H1 (cell line): ENCODE measurements at regions not wholly inside any gene's neighbourhood (a gene's known extent, or its start where the extent isn't known, plus 50 kb on each side); places are given as distances from the start of the nearest gene placed in this dataset.

ENCODE experiments used
- CTCF ChIA-PET: fragments of 300-600 bp; sonication (Branson Sonifier 250); formaldehyde crosslinking; loops from one replicate; lab custom pipeline; 2021; ENCODE audit not compliant: partially characterized antibody; lab: Charles Lee
- POLR2A ChIA-PET: fragments of 300-600 bp; sonication (Branson Sonifier 250); formaldehyde crosslinking; loops from one replicate; lab custom pipeline; 2021; ENCODE audit warnings: inconsistent platforms; ENCODE audit not compliant: partially characterized antibody; lab: Charles Lee
- DNase-seq, 2 experiments: peaks; one replicate each; pipeline versions ENCODE4 v3.0.0 to v3.0.0-alpha.2; 2010 to 2022; ENCODE audit warnings: low spot score in 2 of 2, low read depth in 1 of 2, mixed read lengths in 1 of 2
- FAIRE-seq: peaks from 2 replicates; lab custom pipeline; 2011; peaks lifted over from hg19 to GRCh38; lab: Jason Lieb, UNC
- H2AFZ ChIP-seq: 2 replicates; pipeline ENCODE4 v1.8.1; 2012; ENCODE audit warnings: low read length, inconsistent platforms
- H2AK5ac ChIP-seq: 2 replicates; pipeline ENCODE4 v1.6.1; 2013; ENCODE audit warnings: low read depth, low read length
- H2BK120ac ChIP-seq: replicated peaks from 2 replicates; pipeline ENCODE3; 2013; ENCODE audit warnings: low read depth, low read length, inconsistent platforms
- H2BK12ac ChIP-seq: 2 replicates; pipeline ENCODE4 v1.6.1; 2013; ENCODE audit warnings: low read depth, low read length
- H2BK15ac ChIP-seq: 2 replicates; pipeline ENCODE4 v1.6.1; 2013; ENCODE audit warnings: low read length
- H2BK20ac ChIP-seq: 2 replicates; pipeline ENCODE4 v1.6.1; 2013; ENCODE audit warnings: low read length
- H2BK5ac ChIP-seq: 2 replicates; pipeline ENCODE4 v1.6.1; 2013; ENCODE audit warnings: low read depth, low read length
- H3K14ac ChIP-seq: 2 replicates; pipeline ENCODE4 v1.6.1; 2013; ENCODE audit warnings: inconsistent platforms; ENCODE audit not compliant: insufficient read length
- H3K18ac ChIP-seq: 2 replicates; pipeline ENCODE4 v1.6.1; 2013; ENCODE audit warnings: low read length; ENCODE audit errors: extremely low read depth
- H3K23ac ChIP-seq: 2 replicates; pipeline ENCODE4 v1.6.1; 2013; ENCODE audit warnings: inconsistent platforms; ENCODE audit not compliant: insufficient read length
- H3K23me2 ChIP-seq: 2 replicates; pipeline ENCODE4 v1.6.1; 2013; ENCODE audit warnings: low read depth, low read length
- H3K27ac ChIP-seq: 2 replicates; pipeline ENCODE4 v1.6.1; 2011; ENCODE audit warnings: low read depth, low read length, inconsistent platforms
- H3K27me3 ChIP-seq, 4 experiments: replicated peaks in 1 of 4; 1 replicate in 1 of 4; 2 replicates in 3 of 4; pipeline versions ENCODE4 v1.6.1 to v1.8.1; 2011 to 2013; ENCODE audit warnings: low read length in 3 of 4, mild to moderate bottlenecking in 3 of 4, inconsistent platforms in 2 of 4, mixed read lengths in 2 of 4, moderate library complexity in 1 of 4; ENCODE audit not compliant: control insufficient read depth in 3 of 4, insufficient read depth in 3 of 4; ENCODE audit errors: extremely low read depth in 1 of 4
- H3K36me3 ChIP-seq, 4 experiments: 2 replicates each; pipeline versions ENCODE4 v1.6.1 to v1.8.1; 2011 to 2013; ENCODE audit warnings: mild to moderate bottlenecking in 4 of 4, low read length in 3 of 4, moderate library complexity in 2 of 4, control low read depth in 1 of 4, inconsistent platforms in 1 of 4; ENCODE audit not compliant: insufficient read depth in 4 of 4, control insufficient read depth in 2 of 4
- H3K4ac ChIP-seq: replicated peaks from 2 replicates; pipeline ENCODE3; 2013; ENCODE audit warnings: low read length, low read depth, mixed read lengths, inconsistent platforms; ENCODE audit not compliant: insufficient read length
- H3K4me1 ChIP-seq, 4 experiments: replicated peaks in 1 of 4; 1 replicate in 1 of 4; 2 replicates in 3 of 4; pipeline versions ENCODE4 v1.6.1 to v1.8.1; 2011 to 2013; ENCODE audit warnings: low read length in 3 of 4, inconsistent platforms in 2 of 4, mixed read lengths in 1 of 4; ENCODE audit not compliant: insufficient read depth in 4 of 4, control insufficient read depth in 3 of 4
- H3K4me2 ChIP-seq, 2 experiments: 2 replicates each; pipeline versions ENCODE4 v1.6.1 to v1.8.1; 2011 to 2013; ENCODE audit warnings: low read depth in 2 of 2, low read length in 2 of 2, control low read depth in 1 of 2, inconsistent platforms in 1 of 2, mild to moderate bottlenecking in 1 of 2; ENCODE audit not compliant: insufficient read depth in 1 of 2
- H3K4me3 ChIP-seq, 4 experiments: fragments of 200-600, 300-600 bp in 1 of 4; sonication (generic), shearing (Covaris generic), sonication (Bioruptor Twin) in 1 of 4; 2 replicates each; pipeline versions ENCODE4 v1.5.1 to v1.8.1; 2011 to 2016; ENCODE audit warnings: low read length in 4 of 4, low read depth in 3 of 4, control low read depth in 2 of 4, inconsistent platforms in 2 of 4, mild to moderate bottlenecking in 2 of 4, mixed read lengths in 1 of 4, moderate library complexity in 1 of 4; ENCODE audit not compliant: insufficient read depth in 2 of 4; ENCODE audit errors: extremely low read depth in 1 of 4
- H3K56ac ChIP-seq: replicated peaks from 2 replicates; pipeline ENCODE3; 2013; ENCODE audit warnings: low read depth, mild to moderate bottlenecking, mixed read lengths, low read length, inconsistent platforms; ENCODE audit not compliant: insufficient read length
- H3K79me1 ChIP-seq: 2 replicates; pipeline ENCODE4 v1.6.1; 2013; ENCODE audit warnings: low read depth, low read length, control low read depth
- H3K79me2 ChIP-seq, 2 experiments: 2 replicates each; pipeline versions ENCODE4 v1.6.1 to v1.8.1; 2012 to 2013; ENCODE audit warnings: low read length in 2 of 2, mild to moderate bottlenecking in 2 of 2, inconsistent platforms in 1 of 2; ENCODE audit not compliant: insufficient read depth in 2 of 2, control insufficient read depth in 1 of 2
- H3K9ac ChIP-seq, 4 experiments: replicated peaks in 1 of 4; 1 replicate in 1 of 4; 2 replicates in 3 of 4; pipeline versions ENCODE4 v1.6.1 to v1.8.1; 2011 to 2013; ENCODE audit warnings: low read depth in 3 of 4, low read length in 3 of 4, control low read depth in 2 of 4, mild to moderate bottlenecking in 2 of 4, moderate library complexity in 2 of 4, inconsistent platforms in 1 of 4; ENCODE audit errors: extremely low read depth in 1 of 4
- H3K9me3 ChIP-seq, 2 experiments: 2 replicates each; pipeline versions ENCODE4 v1.6.1 to v1.8.1; 2012 to 2013; ENCODE audit warnings: mild to moderate bottlenecking in 2 of 2, moderate library complexity in 2 of 2, control low read depth in 1 of 2, inconsistent platforms in 1 of 2, low read depth in 1 of 2, low read length in 1 of 2, mixed read lengths in 1 of 2; ENCODE audit not compliant: insufficient read depth in 2 of 2
- H4K20me1 ChIP-seq, 2 experiments: replicated peaks in 1 of 2; 2 replicates each; pipeline versions ENCODE3 to v1.8.1; 2011 to 2013; ENCODE audit warnings: inconsistent platforms in 2 of 2, low read length in 2 of 2, mild to moderate bottlenecking in 1 of 2; ENCODE audit not compliant: insufficient read depth in 2 of 2, control insufficient read depth in 1 of 2
- H4K5ac ChIP-seq: 2 replicates; pipeline ENCODE4 v1.6.1; 2013; ENCODE audit warnings: low read length, low read depth, mixed read lengths, inconsistent platforms; ENCODE audit not compliant: insufficient read length
- H4K8ac ChIP-seq: 2 replicates; pipeline ENCODE4 v1.8.0; 2013; ENCODE audit warnings: mild to moderate bottlenecking, moderate library complexity, low read length, inconsistent platforms; ENCODE audit not compliant: insufficient read depth; ENCODE audit errors: extremely low read depth
- H4K91ac ChIP-seq: replicated peaks from 2 replicates; pipeline ENCODE3; 2013; ENCODE audit warnings: low read length, mixed read lengths, inconsistent platforms; ENCODE audit not compliant: insufficient read length
- ASH2L ChIP-seq: fragments of 200-600, 300-600 bp; sonication (generic); IDR thresholded peaks from one replicate; pipeline ENCODE4 v1.7.1; 2017; ENCODE audit warnings: low read length
- BCL11A ChIP-seq, 2 experiments: IDR thresholded peaks; one replicate each; pipeline ENCODE4 v1.6.1; 2011; ENCODE audit warnings: low read depth in 2 of 2, low read length in 2 of 2, mild to moderate bottlenecking in 2 of 2
- BRCA1 ChIP-seq: IDR thresholded peaks from 2 replicates; pipeline ENCODE4 v1.6.1; 2012; ENCODE audit warnings: low read depth, low read length, improper control_type of control experiment
- HDAC2 ChIP-seq, 2 experiments: fragments of 300-600 bp in 1 of 2; sonication (generic) in 1 of 2; IDR thresholded peaks; 2 replicates each; pipeline ENCODE4 v1.6.1; 2011 to 2012; ENCODE audit warnings: low read depth in 2 of 2, low read length in 2 of 2, mild to moderate bottlenecking in 2 of 2, moderate library complexity in 2 of 2, borderline replicate concordance in 1 of 2, inconsistent platforms in 1 of 2
- KDM1A ChIP-seq: fragments of 200-600, 300-600 bp; sonication (generic); IDR thresholded peaks from 2 replicates; pipeline ENCODE4 v1.7.1; 2016; ENCODE audit warnings: mild to moderate bottlenecking, low read length, borderline replicate concordance
- RBBP5 ChIP-seq: IDR thresholded peaks from 2 replicates; pipeline ENCODE4 v1.7.1; 2012; ENCODE audit warnings: low read depth, mild to moderate bottlenecking, inconsistent platforms, low read length, moderate library complexity, borderline replicate concordance
- RXRA ChIP-seq: IDR thresholded peaks from 2 replicates; pipeline ENCODE4 v1.6.1; 2011; ENCODE audit warnings: low read depth, mild to moderate bottlenecking, low read length, moderate library complexity; ENCODE audit not compliant: insufficient read depth
- SIN3A ChIP-seq, 2 experiments: IDR thresholded peaks in 1 of 2; conservative IDR thresholded peaks in 1 of 2; 2 replicates each; pipeline ENCODE4 v1.6.1; 2011 to 2012; ENCODE audit warnings: low read length in 2 of 2, improper control_type of control experiment in 1 of 2, low read depth in 1 of 2, mild to moderate bottlenecking in 1 of 2
- SRF ChIP-seq: IDR thresholded peaks from 2 replicates; pipeline ENCODE4 v1.6.1; 2011; ENCODE audit warnings: mild to moderate bottlenecking, low read depth, low read length, moderate library complexity
- SUZ12 ChIP-seq: fragments of 200-600 bp; sonication (generic); IDR thresholded peaks from 2 replicates; pipeline ENCODE4 v1.6.1; 2012; ENCODE audit warnings: mild to moderate bottlenecking, inconsistent platforms, low read length, moderate library complexity, mixed read lengths
- TCF12 ChIP-seq: IDR thresholded peaks from 2 replicates; pipeline ENCODE4 v1.6.1; 2011; ENCODE audit warnings: low read depth, mild to moderate bottlenecking, low read length
- WGBS, 2 experiments: shearing (Covaris generic) in 1 of 2; methylation state at CpG; one replicate each; pipeline versions ENCODE4 v1.1.6 to v1.1.7; 2013 to 2015; ENCODE audit warnings: low lambda C conversion rate in 2 of 2, mixed read lengths in 2 of 2, inconsistent platforms in 1 of 2, low coverage in 1 of 2, missing lambda C conversion rate in 1 of 2; ENCODE audit not compliant: insufficient replicate concordance in 2 of 2, insufficient coverage in 1 of 2, insufficient read length in 1 of 2; ENCODE audit errors: extremely low coverage in 1 of 2, missing lambda C conversion rate in 1 of 2; 5-methylcytosine and 5-hydroxymethylcytosine counted together
- TF ChIP-seq, protein P1 (sequence below), 3 experiments: IDR thresholded peaks; 1 replicate in 2 of 3; 2 replicates in 1 of 3; pipeline versions ENCODE4 v1.5.1 to v1.6.1; 2011; ENCODE audit warnings: low read length in 3 of 3, mild to moderate bottlenecking in 3 of 3, inconsistent platforms in 2 of 3, low read depth in 1 of 3, moderate library complexity in 1 of 3; ENCODE audit not compliant: insufficient read depth in 1 of 3; ENCODE audit errors: control extremely low read depth in 1 of 3

- no peak overlapping the region for H2BK5ac ChIP-seq
- no peaks in the 10 kb centered on the region for H4K20me1 ChIP-seq
- no peak overlapping the region for H3K14ac ChIP-seq
- no peaks in the 10 kb centered on the region for H3K4me1 ChIP-seq
- no peak overlapping the region for H4K5ac ChIP-seq
- H4K91ac ChIP-seq, result no peak overlapping the region
- ChIA-PET CTCF (no interaction called here), POLR2A (no interaction called here)
- no peak overlapping the region for H3K9ac ChIP-seq
- H3K9me3 ChIP-seq, result 0 out of 4 replicates have a peak, but pooled peaks cover 0 to 3% of the 10 kb centered on the region in 2 experiments
- no peaks in the 10 kb centered on the region for H3K23me2 ChIP-seq
- DNase-seq, result no peak
- H3K27ac ChIP-seq, result no peak overlapping the region
- no peak overlapping the region for H3K56ac ChIP-seq
- no peaks in the 10 kb centered on the region for H3K79me1 ChIP-seq
- H3K4ac ChIP-seq, result no peak overlapping the region
- no peak overlapping the region for H3K23ac ChIP-seq
- H2BK20ac ChIP-seq, result no peak overlapping the region
- H3K18ac ChIP-seq, result no peak overlapping the region
- no peaks in the 10 kb centered on the region for H3K27me3 ChIP-seq
- H2BK120ac ChIP-seq, result no peak overlapping the region
- no peak overlapping the region for H4K8ac ChIP-seq
- no peak overlapping the region for H2AFZ ChIP-seq
- no peak overlapping the region for H2AK5ac ChIP-seq
- no peaks in the 10 kb centered on the region for H3K79me2 ChIP-seq
- H2BK15ac ChIP-seq, result no peak overlapping the region
- 80% methylated on average over 1 of the region's 1 CpG; no CpG with 5 or more reads in 1 of the 2 experiments for WGBS, 2 experiments
- H3K4me2 ChIP-seq, result no peak overlapping the region
- no peak for FAIRE-seq
- no peak overlapping the region for H2BK12ac ChIP-seq
- no peaks in the 10 kb centered on the region for H3K36me3 ChIP-seq
- H3K4me3 ChIP-seq, result no peak overlapping the region
- no peak for TF ChIP-seq HDAC2 (IDR thresholded peaks at IDR 0.05; ENCODE audit: borderline replicate concordance in 1 of 2, low read depth in 2 of 2, low read length in 2 of 2)
- no peak for TF ChIP-seq SRF
- no peak for TF ChIP-seq SIN3A (conservative IDR thresholded peaks at IDR 0.05 in 1 of 2, IDR thresholded peaks at IDR 0.05 in 1 of 2; ENCODE audit: low read depth in 1 of 2, low read length in 2 of 2)
- no peak for TF ChIP-seq ASH2L
- TF ChIP-seq SUZ12, result no peak
- TF ChIP-seq RXRA, result no peak
- TF ChIP-seq RBBP5, result no peak
- TF ChIP-seq BCL11A (IDR thresholded peaks at IDR 0.05; ENCODE audit: low read depth in 2 of 2, low read length in 2 of 2), result no peak
- no peak for TF ChIP-seq KDM1A
- TF ChIP-seq, protein P1, sequence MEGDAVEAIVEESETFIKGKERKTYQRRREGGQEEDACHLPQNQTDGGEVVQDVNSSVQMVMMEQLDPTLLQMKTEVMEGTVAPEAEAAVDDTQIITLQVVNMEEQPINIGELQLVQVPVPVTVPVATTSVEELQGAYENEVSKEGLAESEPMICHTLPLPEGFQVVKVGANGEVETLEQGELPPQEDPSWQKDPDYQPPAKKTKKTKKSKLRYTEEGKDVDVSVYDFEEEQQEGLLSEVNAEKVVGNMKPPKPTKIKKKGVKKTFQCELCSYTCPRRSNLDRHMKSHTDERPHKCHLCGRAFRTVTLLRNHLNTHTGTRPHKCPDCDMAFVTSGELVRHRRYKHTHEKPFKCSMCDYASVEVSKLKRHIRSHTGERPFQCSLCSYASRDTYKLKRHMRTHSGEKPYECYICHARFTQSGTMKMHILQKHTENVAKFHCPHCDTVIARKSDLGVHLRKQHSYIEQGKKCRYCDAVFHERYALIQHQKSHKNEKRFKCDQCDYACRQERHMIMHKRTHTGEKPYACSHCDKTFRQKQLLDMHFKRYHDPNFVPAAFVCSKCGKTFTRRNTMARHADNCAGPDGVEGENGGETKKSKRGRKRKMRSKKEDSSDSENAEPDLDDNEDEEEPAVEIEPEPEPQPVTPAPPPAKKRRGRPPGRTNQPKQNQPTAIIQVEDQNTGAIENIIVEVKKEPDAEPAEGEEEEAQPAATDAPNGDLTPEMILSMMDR (IDR thresholded peaks at IDR 0.05; ENCODE audit: control extremely low read depth in 1 of 3, insufficient read depth in 1 of 3, low read depth in 1 of 3, low read length in 3 of 3), result no peak
- no peak for TF ChIP-seq TCF12
- no peak for TF ChIP-seq BRCA1
Observed at GRCh38 chr14:28254768-28255167, 511.8 kb upstream of the FOXG1 start.
